ENCODE measurements at regions not wholly inside any gene's neighbourhood (a gene's known extent, or its start where the extent isn't known, plus 50 kb on each side); places are given as distances from the start of the nearest gene placed in this dataset.

DNA sequence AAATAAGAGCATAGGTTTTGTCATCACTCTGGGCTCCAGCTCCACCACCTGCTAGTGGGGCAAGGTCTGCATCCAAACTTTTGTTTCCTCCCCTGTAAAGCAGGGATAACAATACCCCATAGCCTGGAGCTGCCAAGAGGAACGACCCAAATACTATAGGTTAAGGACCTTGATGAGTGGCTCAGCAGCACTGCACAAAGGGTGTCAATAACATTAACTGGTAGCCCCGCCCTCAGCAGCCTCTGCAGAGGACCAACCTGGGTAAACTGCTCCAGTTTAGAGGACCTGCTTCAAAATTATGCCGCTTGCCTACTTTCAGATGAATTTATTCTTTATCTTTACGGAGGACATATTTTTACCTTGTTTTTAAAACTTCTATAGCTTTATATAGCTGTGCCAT lies 65.8 kb upstream of the RIOK3 start:
- TF ChIP-seq PHF8 (IDR thresholded peaks at IDR 0.05; ENCODE audit: borderline replicate concordance, low read depth) = no peak
- TF ChIP-seq, protein P1, sequence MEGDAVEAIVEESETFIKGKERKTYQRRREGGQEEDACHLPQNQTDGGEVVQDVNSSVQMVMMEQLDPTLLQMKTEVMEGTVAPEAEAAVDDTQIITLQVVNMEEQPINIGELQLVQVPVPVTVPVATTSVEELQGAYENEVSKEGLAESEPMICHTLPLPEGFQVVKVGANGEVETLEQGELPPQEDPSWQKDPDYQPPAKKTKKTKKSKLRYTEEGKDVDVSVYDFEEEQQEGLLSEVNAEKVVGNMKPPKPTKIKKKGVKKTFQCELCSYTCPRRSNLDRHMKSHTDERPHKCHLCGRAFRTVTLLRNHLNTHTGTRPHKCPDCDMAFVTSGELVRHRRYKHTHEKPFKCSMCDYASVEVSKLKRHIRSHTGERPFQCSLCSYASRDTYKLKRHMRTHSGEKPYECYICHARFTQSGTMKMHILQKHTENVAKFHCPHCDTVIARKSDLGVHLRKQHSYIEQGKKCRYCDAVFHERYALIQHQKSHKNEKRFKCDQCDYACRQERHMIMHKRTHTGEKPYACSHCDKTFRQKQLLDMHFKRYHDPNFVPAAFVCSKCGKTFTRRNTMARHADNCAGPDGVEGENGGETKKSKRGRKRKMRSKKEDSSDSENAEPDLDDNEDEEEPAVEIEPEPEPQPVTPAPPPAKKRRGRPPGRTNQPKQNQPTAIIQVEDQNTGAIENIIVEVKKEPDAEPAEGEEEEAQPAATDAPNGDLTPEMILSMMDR (IDR thresholded peaks at IDR 0.05) = no peak
- no peak for TF ChIP-seq SMC3 (IDR thresholded peaks at IDR 0.05)
- TF ChIP-seq EP300 (IDR thresholded peaks at IDR 0.05) = no peak
- TF ChIP-seq RCOR1 (IDR thresholded peaks at IDR 0.05; ENCODE audit: low read depth, low read length) = no peak
- TF ChIP-seq, protein P2, sequence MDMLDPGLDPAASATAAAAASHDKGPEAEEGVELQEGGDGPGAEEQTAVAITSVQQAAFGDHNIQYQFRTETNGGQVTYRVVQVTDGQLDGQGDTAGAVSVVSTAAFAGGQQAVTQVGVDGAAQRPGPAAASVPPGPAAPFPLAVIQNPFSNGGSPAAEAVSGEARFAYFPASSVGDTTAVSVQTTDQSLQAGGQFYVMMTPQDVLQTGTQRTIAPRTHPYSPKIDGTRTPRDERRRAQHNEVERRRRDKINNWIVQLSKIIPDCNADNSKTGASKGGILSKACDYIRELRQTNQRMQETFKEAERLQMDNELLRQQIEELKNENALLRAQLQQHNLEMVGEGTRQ (IDR thresholded peaks at IDR 0.05) = no peak
- TF ChIP-seq SREBF2 (IDR thresholded peaks at IDR 0.05) = no peak
- TF ChIP-seq, protein P3, sequence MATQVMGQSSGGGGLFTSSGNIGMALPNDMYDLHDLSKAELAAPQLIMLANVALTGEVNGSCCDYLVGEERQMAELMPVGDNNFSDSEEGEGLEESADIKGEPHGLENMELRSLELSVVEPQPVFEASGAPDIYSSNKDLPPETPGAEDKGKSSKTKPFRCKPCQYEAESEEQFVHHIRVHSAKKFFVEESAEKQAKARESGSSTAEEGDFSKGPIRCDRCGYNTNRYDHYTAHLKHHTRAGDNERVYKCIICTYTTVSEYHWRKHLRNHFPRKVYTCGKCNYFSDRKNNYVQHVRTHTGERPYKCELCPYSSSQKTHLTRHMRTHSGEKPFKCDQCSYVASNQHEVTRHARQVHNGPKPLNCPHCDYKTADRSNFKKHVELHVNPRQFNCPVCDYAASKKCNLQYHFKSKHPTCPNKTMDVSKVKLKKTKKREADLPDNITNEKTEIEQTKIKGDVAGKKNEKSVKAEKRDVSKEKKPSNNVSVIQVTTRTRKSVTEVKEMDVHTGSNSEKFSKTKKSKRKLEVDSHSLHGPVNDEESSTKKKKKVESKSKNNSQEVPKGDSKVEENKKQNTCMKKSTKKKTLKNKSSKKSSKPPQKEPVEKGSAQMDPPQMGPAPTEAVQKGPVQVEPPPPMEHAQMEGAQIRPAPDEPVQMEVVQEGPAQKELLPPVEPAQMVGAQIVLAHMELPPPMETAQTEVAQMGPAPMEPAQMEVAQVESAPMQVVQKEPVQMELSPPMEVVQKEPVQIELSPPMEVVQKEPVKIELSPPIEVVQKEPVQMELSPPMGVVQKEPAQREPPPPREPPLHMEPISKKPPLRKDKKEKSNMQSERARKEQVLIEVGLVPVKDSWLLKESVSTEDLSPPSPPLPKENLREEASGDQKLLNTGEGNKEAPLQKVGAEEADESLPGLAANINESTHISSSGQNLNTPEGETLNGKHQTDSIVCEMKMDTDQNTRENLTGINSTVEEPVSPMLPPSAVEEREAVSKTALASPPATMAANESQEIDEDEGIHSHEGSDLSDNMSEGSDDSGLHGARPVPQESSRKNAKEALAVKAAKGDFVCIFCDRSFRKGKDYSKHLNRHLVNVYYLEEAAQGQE (IDR thresholded peaks at IDR 0.05) = no peak
- TF ChIP-seq RFX5 (IDR thresholded peaks at IDR 0.05) = no peak
- TF ChIP-seq KDM5A (IDR thresholded peaks at IDR 0.05) = no peak
- TF ChIP-seq MYC (IDR thresholded peaks at IDR 0.05; ENCODE audit: borderline replicate concordance, low read length) = no peak
- no peak for TF ChIP-seq MAFK (IDR thresholded peaks at IDR 0.05; ENCODE audit: partially characterized antibody)
- no peak for TF ChIP-seq HDAC2 (IDR thresholded peaks at IDR 0.05)
- TF ChIP-seq JUN (IDR thresholded peaks at IDR 0.05) = no peak

All from A549 (cell line).